Lower lobe of right lung (tissue), 2 donors: ENCODE measurements at regions not wholly inside any gene's neighbourhood (a gene's known extent, or its start where the extent isn't known, plus 50 kb on each side); places are given as distances from the start of the nearest gene placed in this dataset.
"Not testable (repeated sequence)": the region's sequence is repeated elsewhere in the genome, so short reads cannot be mapped to it uniquely, and the experiment has no call there.

ENCODE experiments used
- ATAC-seq, 2 donors: fragments of 200-7000 bp; cut with Tn5 transposase; one replicate each; pipeline ENCODE4 v1.9.1; 2020 to 2022; ENCODE audit warnings: mild to moderate bottlenecking in 2 of 2, moderate library complexity in 2 of 2
- DNase-seq: peaks from one replicate; pipeline ENCODE4 v3.0.0-alpha.2; 2020
- H3K27ac ChIP-seq: fragments of 200-600 bp; one replicate; pipeline ENCODE4 v1.8.0; 2022
- H3K27me3 ChIP-seq: fragments of 200-600 bp; one replicate; pipeline ENCODE4 v1.8.0; 2022; ENCODE audit warnings: low read depth
- H3K36me3 ChIP-seq: fragments of 200-600 bp; one replicate; pipeline ENCODE4 v1.8.0; 2022; ENCODE audit warnings: mild to moderate bottlenecking
- H3K4me1 ChIP-seq: fragments of 200-600 bp; one replicate; pipeline ENCODE4 v1.8.0; 2022
- H3K4me3 ChIP-seq: fragments of 200-600 bp; one replicate; pipeline ENCODE4 v1.8.0; 2022; ENCODE audit warnings: mild to moderate bottlenecking
- H3K9me3 ChIP-seq: fragments of 200-600 bp; one replicate; pipeline ENCODE4 v1.8.0; 2022
- CTCF ChIP-seq: fragments of 200-600 bp; IDR thresholded peaks from one replicate; pipeline ENCODE4 v1.8.0; 2022; ENCODE audit warnings: antibody characterized with exemption, mild to moderate bottlenecking
- intact Hi-C: fragments of 100-400 bp; cut with DNase I; formaldehyde crosslinking; loops from one replicate; pipeline ENCODE4 v1.11.0; 2022
- donor health status: DM: no; HTN: yes; CAD: no; lungs with severe emphysema.

GRCh38 chr11:116043857-116044256, 539.6 kb upstream of the CADM1 start:
- DNase-seq (no peak), ATAC-seq (peak in 1 of 2 donors; percentile 56)
- no peak overlapping the region for H3K4me3 ChIP-seq
- intact Hi-C loops: no loop called here
- no peaks in the 10 kb centered on the region for H3K36me3 ChIP-seq
- no peaks in the 10 kb centered on the region for H3K27me3 ChIP-seq
- H3K9me3 ChIP-seq: no peaks in the 10 kb centered on the region
- TF ChIP-seq CTCF: no peak
- no peak overlapping the region for H3K27ac ChIP-seq
- H3K4me1 ChIP-seq: no peaks in the 10 kb centered on the region

GRCh38 chr11:116043059-116043458, 538.8 kb upstream of the CADM1 start:
- H3K27ac ChIP-seq, H3K36me3 ChIP-seq, H3K4me3 ChIP-seq, intact Hi-C loops, H3K4me1 ChIP-seq, H3K27me3 ChIP-seq, H3K9me3 ChIP-seq, DNase-seq, ATAC-seq: not testable (repeated sequence)

- ATAC-seq (no peak), DNase-seq (no peak)
- H3K36me3 ChIP-seq: no peaks in the 10 kb centered on the region
- H3K4me1 ChIP-seq: no peaks in the 10 kb centered on the region
- H3K9me3 ChIP-seq: no peaks in the 10 kb centered on the region
- intact Hi-C loops: no loop called here
- H3K27me3 ChIP-seq: no peaks in the 10 kb centered on the region
- no peak overlapping the region for H3K27ac ChIP-seq
- no peak overlapping the region for H3K4me3 ChIP-seq
- no peak for TF ChIP-seq CTCF
Observed at GRCh38 chr11:116042146-116042545, 537.9 kb upstream of the CADM1 start.

DNA sequence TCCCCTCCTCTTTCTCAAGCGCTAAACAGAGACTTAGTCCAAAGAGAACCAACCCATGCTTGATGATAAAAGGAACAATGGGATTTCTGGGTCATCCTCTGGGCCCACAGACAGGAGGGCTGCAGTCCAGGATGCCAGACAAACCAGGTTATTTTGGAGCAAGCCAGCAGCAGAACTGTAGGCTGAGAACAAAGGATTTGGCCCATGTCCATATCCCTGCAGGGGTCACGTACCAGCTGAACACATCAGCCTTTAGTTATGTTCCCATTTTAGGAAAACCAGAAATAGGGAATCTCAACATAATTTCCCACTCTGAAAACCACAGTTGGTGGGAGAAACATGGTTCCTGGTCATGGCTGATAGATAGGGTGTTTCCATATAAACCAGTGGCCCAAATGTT, 533.6 kb upstream of the CADM1 start:
- ATAC-seq (no peak), DNase-seq (no peak)
- Histone ChIP-seq H3K27me3 (no peaks in the 10 kb centered on the region), H3K4me3 (no peak overlapping the region), H3K27ac (no peak overlapping the region), H3K4me1 (peaks cover 7% of the 10 kb centered on the region), H3K36me3 (no peaks in the 10 kb centered on the region), H3K9me3 (no peaks in the 10 kb centered on the region)
- intact Hi-C loops: no loop called here
- no peak for TF ChIP-seq CTCF

GRCh38 chr11:116035977-116036376, 531.8 kb upstream of the CADM1 start:
- DNase-seq (no peak), ATAC-seq (no peak)
- no peak for TF ChIP-seq CTCF
- no peaks in the 10 kb centered on the region for H3K9me3 ChIP-seq
- intact Hi-C loops: no loop called here
- H3K27ac ChIP-seq: no peak overlapping the region
- peaks cover 7% of the 10 kb centered on the region for H3K4me1 ChIP-seq
- no peaks in the 10 kb centered on the region for H3K27me3 ChIP-seq
- no peak overlapping the region for H3K4me3 ChIP-seq
- no peaks in the 10 kb centered on the region for H3K36me3 ChIP-seq

GRCh38 chr11:116033931-116034553, 529.8 kb upstream of the CADM1 start:
- DNase-seq (peak; percentile 58), ATAC-seq (peak; percentile 92 to 93)
- H3K4me1 ChIP-seq: peaks cover 7% of the 10 kb centered on the region
- H3K36me3 ChIP-seq: no peaks in the 10 kb centered on the region
- H3K4me3 ChIP-seq: no peak overlapping the region
- H3K9me3 ChIP-seq: no peaks in the 10 kb centered on the region
- intact Hi-C loops: no loop called here
- H3K27me3 ChIP-seq: no peaks in the 10 kb centered on the region
- peak overlapping the region; percentile 49 for H3K27ac ChIP-seq
- TF ChIP-seq CTCF: no peak
